SK-N-DZ (cell line): ENCODE measurements at regions not wholly inside any gene's neighbourhood (a gene's known extent, or its start where the extent isn't known, plus 50 kb on each side); places are given as distances from the start of the nearest gene placed in this dataset.
"Not testable (repeated sequence)": the region's sequence is repeated elsewhere in the genome, so short reads cannot be mapped to it uniquely, and the experiment has no call there.

Source experiments
- DNase-seq: peaks from one replicate; pipeline ENCODE4 v3.0.0-alpha.2; 2015; ENCODE audit warnings: low spot score

- no peak for DNase-seq
Observed at GRCh38 chr13:81305928-81306327, 965.0 kb upstream of the SPRY2 start.

- no peak for DNase-seq
Observed at GRCh38 chr13:81304121-81304659, 963.3 kb upstream of the SPRY2 start.

GRCh38 chr13:81302677-81303076 is 961.8 kb upstream of the SPRY2 start:
- no peak for DNase-seq

GRCh38 chr13:81302125-81302524 is 961.2 kb upstream of the SPRY2 start:
- no peak for DNase-seq

GRCh38 chr13:81295177-81295576 is 954.3 kb upstream of the SPRY2 start:
- no peak for DNase-seq

- DNase-seq = no peak
Observed at GRCh38 chr13:81293594-81294164, 952.8 kb upstream of the SPRY2 start.

- DNase-seq = no peak
Observed at GRCh38 chr13:81283561-81283960, 942.6 kb upstream of the SPRY2 start.

- no peak for DNase-seq
Observed at GRCh38 chr13:81283062-81283461, 942.1 kb upstream of the SPRY2 start.

GRCh38 chr13:81275666-81276258 is 934.8 kb upstream of the SPRY2 start:
- peak; percentile 77 for DNase-seq

- no peak for DNase-seq
Observed at GRCh38 chr13:81247711-81248110, 906.8 kb upstream of the SPRY2 start.

GRCh38 chr13:81246556-81246955 is 905.6 kb upstream of the SPRY2 start:
- DNase-seq = no peak

- no peak for DNase-seq
Observed at GRCh38 chr13:81244011-81244410, 903.1 kb upstream of the SPRY2 start.

GRCh38 chr13:81230386-81230785 is 889.5 kb upstream of the SPRY2 start:
- no peak for DNase-seq

GRCh38 chr13:81226830-81227229 is 885.9 kb upstream of the SPRY2 start:
- DNase-seq = not testable (repeated sequence)

- no peak for DNase-seq
Observed at GRCh38 chr13:81224209-81224833, 883.4 kb upstream of the SPRY2 start.

GRCh38 chr13:81223778-81224177 is 882.9 kb upstream of the SPRY2 start:
- no peak for DNase-seq

GRCh38 chr13:81211713-81212112 is 870.8 kb upstream of the SPRY2 start:
- no peak for DNase-seq

- peak; percentile 21 for DNase-seq
Observed at GRCh38 chr13:81207636-81208035, 866.7 kb upstream of the SPRY2 start.

GRCh38 chr13:81207231-81207630 is 866.3 kb upstream of the SPRY2 start:
- DNase-seq = no peak

- peak; percentile 6 for DNase-seq
Observed at GRCh38 chr13:81203783-81204182, 862.9 kb upstream of the SPRY2 start.

GRCh38 chr13:81199956-81200355 is 859.0 kb upstream of the SPRY2 start:
- DNase-seq = no peak

- no peak for DNase-seq
Observed at GRCh38 chr13:81197966-81198365, 857.0 kb upstream of the SPRY2 start.

GRCh38 chr13:81197483-81197882 is 856.6 kb upstream of the SPRY2 start:
- no peak for DNase-seq
